Tongue (tissue), 1 donor: ENCODE measurements at regions not wholly inside any gene's neighbourhood (a gene's known extent, or its start where the extent isn't known, plus 50 kb on each side); places are given as distances from the start of the nearest gene placed in this dataset.
"Not testable (repeated sequence)": the region's sequence is repeated elsewhere in the genome, so short reads cannot be mapped to it uniquely, and the experiment has no call there.

ENCODE experiments used
- DNase-seq: peaks from one replicate; pipeline ENCODE4 v3.0.0-alpha.2; 2015

DNA sequence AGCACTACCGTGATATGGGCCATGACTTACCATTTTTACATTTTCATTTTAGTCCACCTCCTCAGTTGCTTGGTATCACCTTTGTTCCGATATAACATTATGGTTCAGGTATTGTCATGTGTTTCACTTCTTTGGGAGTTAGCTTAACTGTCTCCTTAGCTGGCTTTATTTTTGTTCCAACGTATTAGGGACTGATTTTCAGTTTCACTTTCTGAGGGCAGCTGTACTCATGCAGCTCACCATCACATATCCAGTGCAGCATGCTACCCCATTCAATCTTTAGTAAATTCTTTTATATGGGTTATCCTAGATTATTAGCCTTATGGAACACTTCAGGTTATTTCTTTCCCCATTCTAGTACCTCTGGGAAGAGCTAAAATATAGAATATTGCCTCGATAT is 362.2 kb upstream of the IRAK1BP1 start:
- DNase-seq, result no peak

DNA sequence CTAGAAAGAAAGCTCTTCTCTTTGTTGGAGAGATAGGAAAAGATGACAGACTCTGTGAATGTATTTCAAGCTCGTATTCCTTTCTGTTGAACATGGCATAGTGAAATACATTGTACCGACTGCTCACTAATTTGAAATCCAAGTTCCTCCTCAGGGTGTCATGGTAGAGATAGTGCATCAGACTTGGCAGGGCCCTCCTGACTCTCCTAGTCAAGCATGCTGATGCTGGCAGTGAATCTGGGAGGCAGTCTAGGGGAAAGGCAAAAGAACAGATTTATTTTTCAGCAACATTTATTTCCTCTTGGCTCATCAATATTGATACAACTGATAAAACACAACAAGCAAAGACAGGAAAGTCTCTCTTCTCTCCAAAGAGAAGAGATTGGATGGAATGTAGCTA is 356.3 kb upstream of the IRAK1BP1 start:
- no peak for DNase-seq

DNA sequence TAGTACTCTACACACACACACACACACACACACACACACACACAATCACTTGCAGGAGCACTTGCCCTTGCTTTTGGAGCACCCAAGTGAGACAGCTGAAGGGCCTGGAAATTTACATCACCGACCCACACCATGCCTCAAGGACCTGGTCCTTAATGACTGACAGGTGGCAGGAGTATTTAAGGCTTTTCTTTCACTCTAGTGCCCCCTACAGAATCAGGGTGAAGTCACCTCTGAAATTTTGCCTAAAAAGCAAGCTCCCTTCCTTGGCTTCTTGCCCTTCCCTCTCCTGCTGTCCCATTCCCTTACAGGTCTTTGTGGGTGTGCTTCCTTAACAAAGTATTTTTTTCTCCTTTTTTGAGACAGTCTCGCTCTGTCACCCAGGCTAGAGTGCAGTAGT is 353.5 kb upstream of the IRAK1BP1 start:
- DNase-seq, result no peak

DNA sequence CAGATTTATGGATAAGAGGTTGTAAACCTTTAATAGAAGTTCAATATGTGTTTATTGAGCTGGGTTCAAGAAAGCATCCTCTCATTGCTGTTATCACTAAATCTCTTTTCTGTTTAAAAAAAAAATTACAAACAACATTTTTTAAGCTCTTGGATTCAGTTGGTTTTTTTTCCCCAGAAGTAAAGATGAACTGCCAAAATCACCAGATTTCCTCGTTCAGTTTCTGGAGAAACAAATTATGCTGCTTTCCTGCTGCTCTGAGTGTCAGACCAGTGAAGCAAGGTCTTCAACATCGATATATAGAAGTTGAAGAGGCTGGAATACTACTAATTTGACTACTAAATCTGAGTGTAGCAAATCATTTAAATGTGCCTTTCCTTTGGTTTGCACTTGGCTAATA is 352.1 kb upstream of the IRAK1BP1 start:
- no peak for DNase-seq

DNA sequence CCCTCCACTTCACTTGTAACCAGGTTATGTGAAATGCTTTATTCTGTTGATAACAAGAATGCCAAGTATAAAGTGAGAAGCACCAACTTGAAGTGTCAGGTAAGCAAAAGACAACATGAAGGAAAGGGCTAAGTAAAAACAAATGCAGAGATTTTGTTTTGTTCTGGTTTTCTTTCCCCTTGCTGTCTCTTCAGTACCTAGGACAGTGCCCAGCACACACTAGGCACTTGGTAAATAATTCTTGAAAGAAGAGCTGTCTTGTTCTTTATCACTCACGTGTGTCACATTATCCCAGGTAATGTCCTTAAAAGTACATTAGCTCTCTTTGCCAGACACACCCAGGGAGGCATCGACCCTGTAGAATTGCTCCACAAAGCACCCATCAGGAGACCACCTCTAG is 350.0 kb upstream of the IRAK1BP1 start:
- no peak for DNase-seq

DNA sequence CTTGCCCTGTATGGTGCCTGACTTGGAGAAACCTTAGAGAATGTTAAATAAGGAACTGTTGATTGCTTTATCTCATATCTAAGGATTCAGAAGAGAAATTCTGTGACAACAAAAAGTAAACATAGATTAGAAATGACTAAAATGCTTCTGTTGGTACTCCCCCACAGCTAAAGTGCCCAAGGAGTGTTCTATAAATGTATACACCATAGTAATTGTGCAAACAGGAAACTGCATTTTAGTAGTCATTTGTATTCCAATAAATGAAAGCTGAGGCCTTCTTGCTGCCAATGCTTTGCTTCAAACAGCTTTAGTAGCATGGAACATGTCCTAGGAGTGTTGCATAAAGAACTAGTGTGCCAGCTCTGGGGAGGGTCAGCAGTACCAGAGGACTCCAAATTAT is 343.7 kb upstream of the IRAK1BP1 start:
- no peak for DNase-seq

DNA sequence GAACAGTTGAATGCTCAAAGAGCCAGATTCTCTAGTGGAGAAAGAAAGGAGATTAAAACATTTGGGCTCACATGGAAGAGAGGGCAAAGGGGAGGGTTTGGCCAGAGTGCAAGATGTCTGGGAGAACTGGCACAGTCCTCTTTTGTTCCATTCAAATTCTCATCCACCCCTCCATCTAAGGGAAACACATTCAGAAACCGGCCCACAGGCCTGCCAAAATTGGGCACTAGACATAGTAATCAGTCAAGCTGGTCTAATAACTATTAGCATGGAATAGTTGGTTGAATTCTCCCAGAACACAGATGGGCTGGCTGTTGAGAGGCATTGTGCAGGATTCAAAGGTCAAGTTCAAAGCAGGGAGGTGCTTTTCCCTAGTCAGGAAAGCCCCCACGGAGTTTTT is 341.4 kb upstream of the IRAK1BP1 start:
- no peak for DNase-seq

DNA sequence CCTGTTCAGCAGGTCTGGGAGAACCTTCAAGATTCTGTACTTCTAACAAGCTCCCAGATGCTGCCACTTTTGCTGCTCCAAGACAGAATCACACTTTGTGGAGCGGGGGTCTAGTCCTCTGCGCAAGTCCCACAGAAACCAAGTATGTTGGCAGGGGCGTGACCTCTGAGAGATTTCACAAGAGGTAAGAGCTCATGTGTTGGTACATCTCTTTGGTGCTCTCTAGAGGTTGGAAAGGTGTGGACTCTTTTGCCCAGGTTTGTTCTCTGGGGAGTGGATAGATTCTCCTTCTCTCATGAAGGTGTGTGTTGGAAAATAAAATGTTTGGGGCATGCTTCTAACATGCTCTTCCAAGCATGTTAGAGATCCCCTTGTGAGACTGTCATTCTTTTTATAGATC is 340.9 kb upstream of the IRAK1BP1 start:
- DNase-seq, result no peak

DNA sequence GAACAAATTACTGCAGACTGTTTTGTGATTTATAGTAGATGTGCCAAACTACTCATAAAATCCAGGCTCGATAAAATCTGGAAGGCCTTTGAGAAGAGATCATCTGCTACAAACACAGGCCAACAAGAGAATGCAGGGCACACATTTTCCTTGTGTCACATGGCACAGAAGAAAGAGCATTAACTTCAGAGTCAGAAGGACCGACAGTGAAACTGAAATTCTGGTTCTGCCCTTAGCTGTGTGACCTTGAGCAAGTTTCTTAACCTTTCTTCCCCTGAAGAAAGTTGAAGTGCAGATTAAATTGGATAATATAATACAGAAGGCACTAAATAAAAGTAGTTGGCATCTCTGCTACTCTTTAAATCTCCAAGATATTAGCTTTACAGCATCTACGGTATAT is 338.4 kb upstream of the IRAK1BP1 start:
- no peak for DNase-seq

DNA sequence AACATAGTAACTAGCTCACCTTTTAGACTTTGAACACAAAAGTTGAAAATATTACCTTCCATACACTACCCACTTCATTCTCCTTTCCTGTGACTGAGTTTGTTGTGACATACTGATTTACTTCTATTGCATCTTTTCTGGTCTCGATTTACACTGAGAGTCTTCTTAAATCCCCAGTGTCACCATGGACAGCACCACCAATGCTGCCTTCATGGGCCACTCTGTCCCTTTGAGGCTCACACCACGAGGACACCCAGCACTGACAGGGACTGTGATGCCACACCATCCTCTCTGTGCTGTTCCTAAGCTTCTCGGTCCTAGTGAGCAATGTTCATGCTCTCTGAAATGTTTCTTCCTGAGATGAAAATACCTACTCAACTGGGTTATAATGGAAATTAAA is 337.1 kb upstream of the IRAK1BP1 start:
- DNase-seq, result no peak

DNA sequence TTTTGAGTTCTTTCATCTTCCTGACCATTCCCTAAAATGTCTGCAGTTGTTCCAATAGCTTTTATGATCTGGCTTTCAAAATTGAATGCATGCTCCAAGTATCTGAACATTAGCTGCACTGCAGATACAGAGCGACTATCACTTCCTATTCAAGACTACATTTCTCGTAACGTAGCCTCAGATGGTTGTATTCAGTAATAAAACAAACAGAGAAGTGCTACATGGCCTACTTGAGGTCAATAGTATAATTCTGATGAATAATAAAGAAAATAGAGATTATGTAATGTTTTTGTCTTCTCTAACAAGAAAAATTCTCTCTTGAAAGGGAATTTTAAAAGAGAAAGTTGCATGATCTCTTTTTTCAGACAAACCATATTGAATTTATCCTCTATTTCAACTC is 333.9 kb upstream of the IRAK1BP1 start:
- DNase-seq, result no peak

DNA sequence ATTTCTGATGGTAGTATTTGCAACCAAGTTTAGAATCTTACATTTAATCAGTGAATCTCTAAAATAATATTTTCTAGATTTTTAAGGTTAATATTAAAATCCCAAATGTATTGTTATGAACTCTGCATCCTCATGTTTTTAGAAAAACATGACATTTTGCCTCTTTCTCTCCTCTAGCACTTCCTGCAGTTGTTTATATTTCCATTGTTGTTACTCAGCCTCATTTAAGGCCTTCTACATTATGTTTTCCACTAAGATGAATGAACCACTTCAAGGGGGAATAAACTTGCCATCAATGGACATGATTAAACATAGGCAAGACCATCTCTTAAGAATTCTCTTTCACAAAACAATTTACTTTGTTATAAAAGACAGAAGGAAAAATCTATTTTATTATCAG is 333.5 kb upstream of the IRAK1BP1 start:
- DNase-seq, result no peak

DNA sequence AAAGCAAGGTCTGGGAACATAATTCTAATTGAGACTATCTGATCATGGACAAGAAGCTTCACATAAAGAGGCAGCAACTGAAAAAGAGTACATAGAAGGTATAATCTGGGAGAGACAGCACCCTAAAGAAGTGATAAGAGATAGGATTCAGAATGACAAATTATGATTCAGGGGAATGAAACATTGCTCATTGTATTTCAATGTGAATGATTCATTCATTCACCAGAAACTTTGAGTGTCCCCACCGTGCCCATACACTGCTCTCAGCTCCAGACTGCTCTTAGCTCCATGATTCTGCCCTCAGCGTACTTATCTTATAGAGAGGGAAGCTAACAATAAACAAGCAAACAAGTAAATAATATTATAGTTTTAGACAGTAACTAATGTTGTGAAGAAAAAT is 329.3 kb upstream of the IRAK1BP1 start:
- no peak for DNase-seq

DNA sequence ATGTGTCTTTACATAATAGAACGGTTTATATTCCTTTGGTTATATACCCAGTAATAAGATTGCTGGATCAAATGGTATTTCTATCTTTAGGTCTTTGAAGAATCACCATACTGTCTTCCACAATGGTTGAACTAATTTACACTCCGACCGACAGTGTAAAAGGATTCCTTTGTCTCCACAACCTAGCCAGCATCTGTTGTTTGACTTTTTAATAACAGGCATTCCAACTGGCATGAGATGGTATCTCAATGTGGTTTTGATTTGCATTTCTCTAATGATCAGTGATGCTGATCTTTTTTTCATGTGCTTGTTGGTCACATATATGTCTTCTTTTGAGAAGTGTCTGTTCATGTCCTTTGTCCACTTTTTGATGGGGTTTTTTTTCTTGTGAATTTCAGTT is 319.7 kb upstream of the IRAK1BP1 start:
- DNase-seq, result not testable (repeated sequence)

DNA sequence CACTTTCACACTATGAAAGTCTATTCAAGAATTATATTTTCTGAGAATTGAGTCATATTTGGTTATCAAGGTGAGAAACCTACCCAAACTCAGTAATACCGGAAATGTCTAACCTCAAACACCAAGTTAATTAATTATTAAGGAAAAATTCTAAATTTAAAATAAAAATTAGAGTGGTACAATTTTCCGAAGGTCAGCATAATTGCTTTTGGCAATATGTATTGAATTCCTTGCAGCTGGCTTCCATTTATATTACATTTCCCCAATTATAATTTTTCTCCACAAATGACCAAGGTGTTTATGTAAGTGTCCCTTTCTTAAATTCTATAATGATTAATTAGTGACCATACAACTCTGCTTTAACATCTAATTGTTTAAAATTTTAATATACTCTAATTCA is 316.0 kb upstream of the IRAK1BP1 start:
- DNase-seq, result no peak

DNA sequence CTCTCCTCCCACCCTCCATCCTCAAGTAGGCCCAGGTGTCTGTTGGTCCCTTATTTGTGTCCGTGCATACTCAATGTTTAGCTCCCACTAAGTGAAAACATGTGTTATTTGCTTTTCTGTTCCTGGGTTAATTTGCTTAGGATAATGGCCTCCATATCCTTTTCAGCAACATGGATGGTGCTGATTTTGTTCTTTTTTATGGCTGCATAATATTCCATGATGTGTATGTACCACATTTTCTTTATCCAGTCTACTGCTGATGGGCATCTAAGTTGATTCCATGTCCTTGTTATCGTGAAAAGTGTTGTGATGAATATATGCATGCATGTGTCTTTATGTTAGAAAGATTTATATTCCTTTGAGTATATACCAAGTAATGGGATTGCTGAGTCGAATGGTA is 314.9 kb upstream of the IRAK1BP1 start:
- DNase-seq, result no peak

DNA sequence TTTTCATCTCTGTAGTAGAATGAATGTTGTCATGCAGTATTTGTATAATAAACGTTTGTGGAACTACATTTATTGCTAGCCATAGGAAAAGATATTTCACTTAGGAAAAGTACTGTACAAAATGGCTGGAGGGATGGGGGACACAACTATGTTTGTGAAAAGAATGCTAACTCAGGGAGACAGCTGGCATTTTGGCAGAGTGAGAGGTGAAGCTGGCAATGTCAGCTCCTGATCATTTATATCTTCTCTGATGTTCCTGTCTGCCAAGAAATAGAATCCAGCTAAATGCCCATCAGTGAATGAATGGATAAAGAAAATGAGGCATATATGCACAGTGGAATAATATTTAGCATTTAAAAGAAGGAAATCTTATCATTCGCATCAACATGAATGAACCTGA is 313.0 kb upstream of the IRAK1BP1 start:
- DNase-seq, result no peak

DNA sequence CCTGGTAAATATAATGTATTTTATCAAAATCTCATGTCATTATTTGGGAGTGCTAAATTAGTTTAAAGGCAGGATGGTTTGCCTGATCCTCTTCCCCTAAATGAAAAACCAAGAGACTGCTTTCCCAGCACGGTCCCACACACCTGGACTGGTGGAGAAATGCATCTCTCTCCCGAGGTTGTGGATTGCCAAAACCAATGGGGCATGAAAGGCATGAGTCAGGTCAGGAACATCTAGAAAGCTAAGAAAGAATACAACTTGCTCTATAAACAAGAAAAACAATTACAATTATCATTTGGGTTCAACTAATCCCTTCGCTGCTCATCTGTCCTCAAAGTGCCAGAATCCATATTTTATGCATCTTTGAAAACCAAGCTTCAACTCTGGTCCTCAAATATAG is 308.3 kb upstream of the IRAK1BP1 start:
- no peak for DNase-seq

DNA sequence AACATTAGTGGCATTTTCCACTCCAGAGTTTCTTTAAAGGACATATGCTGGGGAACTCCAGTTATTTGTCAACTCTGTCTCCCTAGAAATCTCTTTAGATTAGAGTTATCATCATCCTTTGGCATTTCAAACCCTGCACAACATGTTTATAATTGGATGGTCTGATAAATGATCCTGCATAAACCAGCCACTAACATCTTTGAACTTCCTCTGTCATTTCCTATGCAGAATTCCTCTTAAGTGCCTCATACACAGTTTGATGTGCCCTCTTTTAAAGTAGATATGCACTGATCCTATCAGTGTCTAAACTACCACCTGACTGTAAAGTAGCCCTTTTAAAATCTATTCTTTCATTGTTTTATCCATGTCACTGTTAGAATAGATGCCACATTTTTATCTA is 306.3 kb upstream of the IRAK1BP1 start:
- no peak for DNase-seq

DNA sequence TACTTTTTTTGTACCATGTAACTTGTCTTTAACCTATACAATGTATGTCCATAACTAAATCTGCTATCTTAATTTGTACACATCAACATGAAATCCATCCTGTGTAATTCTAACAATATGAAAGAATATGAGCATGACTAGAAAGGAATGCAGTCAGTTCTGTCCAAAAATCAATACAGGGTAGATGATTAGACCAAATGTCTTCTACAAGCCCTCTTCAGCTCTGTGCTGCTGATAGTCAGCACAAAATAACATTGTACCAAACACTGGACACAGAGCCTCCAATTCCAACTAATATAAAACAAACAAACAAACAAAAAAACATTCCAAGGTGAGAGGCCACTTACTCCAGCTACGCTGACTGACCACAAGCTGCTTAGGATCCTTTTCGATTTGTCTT is 301.4 kb upstream of the IRAK1BP1 start:
- no peak for DNase-seq

DNA sequence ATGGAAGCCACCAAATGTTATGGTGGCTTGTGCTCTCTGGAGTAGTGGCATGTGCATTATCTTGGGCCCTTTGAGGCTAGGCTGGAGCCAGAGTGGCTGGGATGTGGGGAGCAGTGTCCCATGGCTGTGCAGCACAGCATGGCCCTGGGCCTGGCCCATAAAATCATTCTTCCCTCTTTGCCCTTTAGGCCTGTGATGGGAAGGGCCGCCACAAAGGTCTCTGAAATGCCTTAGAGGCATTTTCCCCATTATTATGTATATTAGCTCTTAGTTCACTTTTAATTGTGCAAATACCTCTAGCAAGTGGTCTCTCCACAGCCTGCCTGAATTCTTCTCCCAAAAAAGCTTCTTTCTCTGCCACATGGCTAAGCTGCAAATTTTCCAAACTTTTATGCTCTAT is 297.3 kb upstream of the IRAK1BP1 start:
- DNase-seq, result no peak

DNA sequence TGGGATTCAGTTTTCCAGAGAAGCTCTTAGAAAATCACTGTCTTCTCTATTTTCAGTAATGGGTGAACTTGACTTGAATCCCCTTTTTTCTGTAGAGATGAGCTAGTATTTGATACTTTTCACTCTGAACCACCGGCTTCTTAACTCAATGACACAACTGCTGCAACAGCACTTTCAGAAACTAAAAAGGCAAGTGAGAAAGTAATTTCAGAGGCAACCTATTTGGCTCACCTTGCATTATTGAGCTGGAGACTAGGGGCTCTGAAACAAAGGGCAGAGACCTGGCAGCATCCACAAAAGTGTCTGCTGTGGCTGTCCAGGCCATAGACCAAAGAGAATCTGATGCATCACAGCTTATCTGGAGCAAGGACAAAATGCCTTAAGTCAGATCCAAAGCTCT is 289.8 kb upstream of the IRAK1BP1 start:
- no peak for DNase-seq

DNA sequence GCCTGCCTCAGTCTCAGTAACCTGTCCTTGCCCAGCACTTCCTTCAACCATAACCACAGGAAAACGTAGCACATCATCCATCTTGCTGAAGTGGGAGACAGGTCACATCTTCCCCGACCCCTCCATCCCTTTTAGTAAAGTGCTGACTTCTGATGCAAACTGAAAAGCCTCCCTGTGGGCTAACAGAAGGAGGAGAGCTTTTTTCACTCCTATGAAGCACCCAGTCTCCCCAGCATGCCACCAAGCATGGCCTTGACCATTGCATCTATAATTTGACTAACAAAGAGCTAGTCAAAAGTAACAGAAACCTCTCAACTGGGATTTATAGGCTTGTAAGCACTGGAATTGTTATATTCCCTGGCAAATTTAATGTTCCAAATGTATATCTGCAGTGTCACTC is 288.9 kb upstream of the IRAK1BP1 start:
- no peak for DNase-seq

DNA sequence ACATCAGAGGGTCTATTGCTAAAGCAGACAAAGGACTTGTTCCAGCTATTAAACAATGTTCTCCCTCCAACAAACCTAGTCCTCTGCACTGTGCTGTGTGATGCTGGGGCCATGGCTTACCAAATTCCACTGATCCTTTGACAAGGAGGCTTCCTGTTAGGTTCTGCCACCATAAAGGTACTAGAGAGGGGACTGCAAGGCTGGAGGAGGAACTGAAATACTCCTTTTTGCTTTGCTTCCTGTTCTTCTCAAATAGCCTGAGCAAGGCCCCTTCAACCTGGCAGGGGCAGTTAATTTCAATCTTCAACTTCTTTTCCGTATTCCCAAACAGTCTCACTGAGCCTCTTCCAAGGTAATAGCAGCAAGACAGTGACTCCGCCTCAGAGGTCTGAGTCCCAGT is 286.4 kb upstream of the IRAK1BP1 start:
- no peak for DNase-seq

DNA sequence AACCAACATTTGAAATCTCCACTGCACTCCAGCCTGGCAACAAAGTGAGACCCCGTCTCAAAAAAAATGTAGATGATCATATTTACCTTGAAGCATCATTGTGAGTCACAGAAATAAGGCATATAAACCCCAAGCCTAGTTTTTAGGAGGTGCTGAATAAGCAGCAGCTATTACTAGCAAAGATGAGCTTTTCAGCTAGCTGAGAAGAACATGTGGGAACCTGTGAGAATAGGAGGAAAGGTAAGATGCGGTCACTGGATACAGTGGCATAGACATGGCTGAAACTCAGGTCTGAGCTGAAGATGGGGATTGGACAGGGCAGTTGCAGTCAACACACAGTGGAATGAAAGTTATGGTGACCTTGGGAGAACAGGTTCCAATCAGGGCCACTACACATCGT is 284.3 kb upstream of the IRAK1BP1 start:
- DNase-seq, result no peak

DNA sequence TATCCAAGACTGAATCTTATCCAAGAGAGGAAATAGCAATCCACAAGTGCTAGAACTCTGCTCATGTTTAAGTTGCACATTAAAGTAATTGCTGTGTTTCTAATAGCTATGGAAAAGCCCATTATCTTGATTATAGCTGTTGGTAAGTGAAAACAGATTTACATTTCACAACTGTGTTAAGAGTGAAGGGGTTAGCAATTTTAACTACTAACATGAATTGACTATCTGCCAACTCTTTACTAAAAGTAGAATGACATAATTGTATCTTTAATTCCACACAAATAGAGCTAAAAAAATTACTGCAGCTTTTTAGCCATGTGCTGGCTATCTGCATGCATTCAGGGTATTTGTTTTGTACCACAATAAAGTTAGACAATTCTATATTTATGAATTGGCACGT is 277.9 kb upstream of the IRAK1BP1 start:
- DNase-seq, result no peak
